Jurkat, Clone E6-1 (cell line): ENCODE measurements at regions not wholly inside any gene's neighbourhood (a gene's known extent, or its start where the extent isn't known, plus 50 kb on each side); places are given as distances from the start of the nearest gene placed in this dataset.
A peak's percentile ranks its signal among the peaks of the same experiment; 100 is the strongest.
"Not testable (repeated sequence)": the region's sequence is repeated elsewhere in the genome, so short reads cannot be mapped to it uniquely, and the experiment has no call there.

Experiments
- DNase-seq: peaks from one replicate; pipeline ENCODE4 v3.0.0-alpha.2; 2011; ENCODE audit warnings: low read depth, low spot score
- H3K4me3 ChIP-seq: 2 replicates; pipeline ENCODE4 v1.5.1; 2011; ENCODE audit warnings: mild to moderate bottlenecking, low read length, control low read depth, moderate library complexity

GRCh38 chr6:119830494-119831295, 481.1 kb upstream of the MAN1A1 start:
- DNase-seq: no peak
- no peak overlapping the region for H3K4me3 ChIP-seq

- H3K4me3 ChIP-seq: no peak overlapping the region
- DNase-seq: peak; percentile 20
Observed at GRCh38 chr6:119830069-119830468, 480.5 kb upstream of the MAN1A1 start.

DNA sequence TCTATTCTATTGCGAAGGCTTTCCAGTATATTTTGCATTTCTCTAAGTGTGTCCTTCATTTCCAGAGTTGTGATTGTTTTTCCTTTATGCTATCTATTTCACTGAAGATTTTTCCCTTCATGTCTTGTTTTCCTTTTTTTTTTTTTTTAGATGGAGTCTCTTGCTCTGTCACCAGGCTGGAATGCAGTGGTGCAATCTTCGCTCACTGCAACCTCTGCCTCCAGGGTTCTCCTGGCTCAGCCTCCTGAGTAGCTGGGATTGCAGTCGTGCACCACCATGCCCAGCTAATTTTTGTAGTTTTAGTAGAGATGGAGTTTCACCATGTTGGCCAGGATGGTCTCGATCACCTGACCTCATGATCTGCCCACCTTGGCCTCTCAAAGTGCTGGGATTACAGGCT, 479.9 kb upstream of the MAN1A1 start:
- H3K4me3 ChIP-seq, DNase-seq: not testable (repeated sequence)

DNA sequence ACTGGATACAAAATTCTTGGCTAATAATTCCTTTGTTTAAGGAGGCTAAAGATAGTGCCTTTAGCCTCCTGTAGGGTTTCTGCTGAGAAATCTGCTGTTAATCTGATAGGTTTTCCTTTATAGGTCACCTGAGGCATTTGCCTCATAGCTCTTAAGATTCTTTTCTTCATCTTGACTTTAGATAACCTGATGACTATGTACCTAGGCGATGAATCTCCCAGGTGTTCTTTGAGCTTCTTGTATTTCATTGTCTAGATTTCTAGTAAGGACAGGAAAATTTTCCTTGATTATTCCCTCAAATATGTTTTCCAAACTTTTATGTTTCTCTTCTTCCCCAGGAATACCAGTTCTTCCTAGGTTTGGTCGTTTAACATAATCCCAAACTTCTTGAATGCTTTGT, 479.4 kb upstream of the MAN1A1 start:
- DNase-seq: no peak
- H3K4me3 ChIP-seq: no peak overlapping the region

DNA sequence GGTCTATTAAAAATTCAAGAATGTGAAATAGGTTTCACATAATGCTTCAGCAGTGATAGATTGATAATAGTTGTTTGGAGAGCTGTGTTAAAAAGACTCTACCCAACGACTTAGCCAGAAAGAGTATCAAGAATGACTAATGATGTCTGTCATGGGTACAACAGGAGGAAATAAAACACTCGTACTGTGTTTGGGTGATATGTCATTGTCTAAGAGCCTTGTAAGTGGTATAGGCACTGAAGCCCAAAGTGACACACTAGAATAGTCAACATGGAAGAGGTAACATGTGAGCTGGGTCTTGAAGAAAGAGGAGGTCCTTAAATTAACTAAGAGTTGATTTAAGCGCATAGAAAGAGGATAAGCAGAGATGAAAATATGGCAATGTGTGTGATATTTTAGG, 471.8 kb upstream of the MAN1A1 start:
- H3K4me3 ChIP-seq: no peak overlapping the region
- DNase-seq: no peak

- no peak for DNase-seq
- H3K4me3 ChIP-seq: no peak overlapping the region
Observed at GRCh38 chr6:119818876-119819275, 469.3 kb upstream of the MAN1A1 start.

DNA sequence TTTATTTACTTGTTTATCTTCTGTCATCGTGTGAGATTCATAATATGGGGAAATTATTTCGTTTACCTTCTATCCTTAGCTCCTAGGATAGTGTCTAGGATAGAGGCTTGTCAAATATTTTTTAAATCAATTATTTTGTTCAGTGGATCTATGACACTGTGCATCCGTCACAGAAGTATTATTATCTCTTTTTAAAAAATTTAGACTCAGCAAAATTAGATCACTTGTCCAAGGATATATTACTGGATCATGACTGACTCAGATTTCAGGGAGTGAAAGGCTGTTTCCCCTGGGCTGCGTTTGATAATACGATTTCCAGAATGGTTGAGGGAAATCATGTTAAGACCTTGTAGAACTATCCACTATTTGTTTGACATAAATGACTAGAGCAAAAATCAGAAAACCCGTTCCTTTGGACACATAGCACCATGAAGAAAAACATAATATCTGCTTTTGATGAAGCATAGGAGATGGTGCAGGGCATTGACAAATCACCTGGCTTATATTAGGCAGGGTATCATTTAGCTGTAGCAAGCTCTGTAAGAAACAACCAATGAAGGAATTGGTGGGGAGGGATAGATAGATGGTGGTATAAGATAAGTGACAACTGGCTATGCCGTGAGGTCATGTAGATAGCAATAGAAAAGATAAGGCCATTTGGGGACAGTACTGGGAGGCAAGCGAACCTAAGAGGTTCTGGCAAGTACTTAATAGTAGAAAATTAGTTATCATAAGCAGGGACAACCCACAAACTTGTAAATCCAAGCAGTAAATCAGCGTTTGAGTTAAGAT, 465.2 kb upstream of the MAN1A1 start:
- DNase-seq: no peak
- H3K4me3 ChIP-seq: no peak overlapping the region

- no peak for DNase-seq
- no peak overlapping the region for H3K4me3 ChIP-seq
Observed at GRCh38 chr6:119802464-119802863, 452.9 kb upstream of the MAN1A1 start.

DNA sequence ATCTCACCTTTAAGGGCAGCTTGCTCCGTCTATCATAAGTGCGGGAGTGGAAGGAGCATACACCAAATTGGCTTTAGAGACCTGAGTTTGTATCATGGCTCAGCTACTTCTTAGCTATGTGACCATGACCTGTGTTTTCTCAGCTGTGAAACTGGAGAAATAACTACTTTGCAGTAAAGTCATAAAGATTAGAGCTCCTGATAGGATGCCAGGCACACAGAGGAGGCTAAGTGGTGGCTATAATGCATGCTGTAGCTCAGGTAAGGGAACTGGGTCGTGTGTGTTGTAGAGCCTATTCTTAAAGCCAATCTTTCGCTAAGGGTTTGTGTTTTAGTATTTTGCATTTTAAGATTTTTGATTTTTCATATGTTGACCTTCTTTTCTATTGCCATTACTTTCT, 451.5 kb upstream of the MAN1A1 start:
- DNase-seq: no peak

DNA sequence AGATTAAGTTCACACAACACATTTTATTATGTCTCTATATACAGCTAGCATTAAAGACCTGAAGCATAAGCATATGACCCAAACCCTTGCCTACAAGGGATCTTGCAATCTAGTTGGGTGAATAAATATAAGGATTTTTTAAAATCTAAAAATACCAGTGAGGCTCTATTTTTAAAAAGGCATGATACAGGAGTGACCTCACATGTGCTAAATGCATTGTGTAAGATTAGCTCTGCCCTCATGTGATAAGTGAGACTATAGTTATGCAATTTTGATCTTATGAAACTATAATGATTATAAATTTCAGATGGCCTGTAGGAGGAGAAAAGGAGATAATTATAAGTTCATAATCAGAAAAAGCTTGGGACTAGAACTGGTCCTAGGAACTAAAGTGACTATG, 451.0 kb upstream of the MAN1A1 start:
- DNase-seq: no peak
- H3K4me3 ChIP-seq: no peak overlapping the region

More for the DNA sequence above, 451.5 kb upstream of the MAN1A1 start:
- no peak overlapping the region for H3K4me3 ChIP-seq

GRCh38 chr6:119799596-119800509, 450.3 kb upstream of the MAN1A1 start:
- no peak overlapping the region for H3K4me3 ChIP-seq
- DNase-seq: no peak

DNA sequence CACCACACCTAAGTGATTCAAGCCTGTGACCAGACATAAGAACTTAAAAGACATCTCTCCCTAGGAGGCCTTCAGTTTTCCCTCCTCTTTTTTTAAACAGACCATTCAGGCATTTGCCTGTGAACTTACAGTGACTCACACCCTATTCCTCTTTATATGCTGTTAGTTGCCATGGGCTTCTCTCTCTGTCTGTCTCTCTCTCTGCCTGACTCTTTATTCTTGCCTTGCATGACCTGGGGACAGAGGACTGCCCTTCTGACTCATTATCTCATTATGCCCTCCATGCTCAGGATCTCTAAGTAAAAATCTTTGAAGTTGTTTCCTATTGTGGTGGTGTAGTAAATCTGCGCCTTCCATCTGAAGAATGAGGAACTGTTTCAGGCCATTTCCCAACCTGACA, 442.2 kb upstream of the MAN1A1 start:
- no peak overlapping the region for H3K4me3 ChIP-seq
- no peak for DNase-seq

GRCh38 chr6:119781365-119781764, 431.8 kb upstream of the MAN1A1 start:
- no peak overlapping the region for H3K4me3 ChIP-seq
- no peak for DNase-seq

GRCh38 chr6:119768201-119768600, 418.6 kb upstream of the MAN1A1 start:
- H3K4me3 ChIP-seq: no peak overlapping the region
- no peak for DNase-seq

GRCh38 chr6:119764927-119765681, 415.5 kb upstream of the MAN1A1 start:
- DNase-seq: no peak
- H3K4me3 ChIP-seq: no peak overlapping the region

DNA sequence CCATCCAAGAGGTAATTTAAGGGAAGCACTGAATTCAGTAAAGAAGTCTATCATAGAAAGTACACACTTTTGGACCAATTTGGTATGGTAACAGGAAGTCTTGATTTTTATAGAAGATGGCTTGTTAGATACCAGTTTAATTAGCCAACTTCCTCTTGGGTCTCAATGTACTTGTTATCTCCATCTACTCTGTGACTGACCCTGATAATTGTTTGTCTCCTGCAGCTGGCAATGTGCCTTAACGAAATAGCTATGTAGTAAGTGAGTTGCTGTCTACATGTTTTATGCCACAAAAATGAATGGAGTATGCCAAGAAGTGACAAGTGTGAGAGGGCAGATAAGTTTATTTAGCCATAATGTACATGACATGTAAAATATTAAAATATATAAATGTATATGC, 410.5 kb upstream of the MAN1A1 start:
- no peak for DNase-seq

DNA sequence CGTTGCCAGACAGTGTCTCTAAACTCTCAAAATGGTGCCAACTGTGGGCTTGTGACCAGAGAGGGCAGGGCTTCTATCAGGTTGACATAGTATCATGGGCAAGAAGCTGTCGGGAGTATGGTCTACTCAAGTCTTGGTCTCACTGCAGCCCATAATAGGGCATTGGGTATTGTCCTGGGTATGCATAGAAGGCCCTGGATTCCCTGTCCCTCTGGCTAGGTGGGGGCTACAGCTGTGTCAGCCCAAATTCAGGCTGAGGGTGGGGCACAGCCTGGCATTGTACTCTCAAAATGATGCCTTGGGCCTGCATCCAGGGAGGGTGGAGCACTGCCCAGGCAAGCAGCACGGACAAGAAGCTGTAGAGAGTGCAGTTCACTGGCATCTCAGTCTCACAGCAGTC, 408.8 kb upstream of the MAN1A1 start:
- DNase-seq: no peak

More for the DNA sequence above, 410.5 kb upstream of the MAN1A1 start:
- no peak overlapping the region for H3K4me3 ChIP-seq

DNA sequence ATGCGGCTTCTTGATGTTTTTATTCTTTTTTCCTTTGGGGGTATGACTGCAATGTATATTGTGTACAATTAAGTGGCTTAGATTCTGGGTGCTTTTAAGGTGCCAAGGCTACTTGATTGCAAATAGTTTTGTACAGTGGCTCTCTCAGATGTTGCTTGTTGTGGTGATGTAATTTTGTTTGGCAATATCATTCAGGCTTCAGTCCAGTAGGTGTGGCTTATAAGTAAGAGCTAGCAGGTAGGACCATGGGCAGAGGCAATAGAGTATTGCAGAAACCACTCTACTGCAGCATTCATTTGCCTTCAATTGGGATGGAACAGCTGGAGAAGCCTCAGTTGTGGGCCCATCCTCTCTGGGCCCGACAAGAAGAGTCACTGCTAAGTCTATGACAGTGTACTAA, 407.9 kb upstream of the MAN1A1 start:
- DNase-seq: no peak
- H3K4me3 ChIP-seq: no peak overlapping the region

More for the DNA sequence above, 408.8 kb upstream of the MAN1A1 start:
- H3K4me3 ChIP-seq: no peak overlapping the region

DNA sequence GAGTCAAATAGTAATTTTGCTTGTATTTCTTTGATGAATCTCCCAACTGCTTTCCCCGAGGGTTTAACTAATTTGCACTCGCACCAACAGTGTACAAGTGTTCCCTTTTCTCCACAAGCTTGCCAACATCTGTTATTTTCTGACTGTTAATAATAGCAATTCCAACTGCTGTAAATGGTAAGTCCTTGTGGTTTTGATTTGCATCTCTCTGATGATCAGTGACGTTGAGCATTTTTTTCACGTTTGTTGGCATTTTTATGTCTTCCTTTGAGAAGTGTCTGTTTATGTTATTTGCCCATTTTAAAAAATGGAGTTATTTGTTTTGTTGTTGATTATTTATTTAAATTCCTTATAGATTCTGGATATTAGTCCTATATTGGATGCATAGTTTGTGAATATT, 399.8 kb upstream of the MAN1A1 start:
- no peak overlapping the region for H3K4me3 ChIP-seq
- no peak for DNase-seq
